ENCODE measurements at regions not wholly inside any gene's neighbourhood (a gene's known extent, or its start where the extent isn't known, plus 50 kb on each side); places are given as distances from the start of the nearest gene placed in this dataset.

GRCh38 chr6:40253420-40253819 is 319.2 kb upstream of the MOCS1 start:
- TF ChIP-seq CTCF (IDR thresholded peaks at IDR 0.05; ENCODE audit: low read depth, low read length, poor library complexity, severe bottlenecking), result no peak
- no peak for TF ChIP-seq EZH2phosphoT487 (IDR thresholded peaks at IDR 0.05; ENCODE audit: borderline replicate concordance, low read length)
- Histone ChIP-seq H3F3A (ENCODE audit: control insufficient read depth, insufficient read depth) (no peaks in the 10 kb centered on the region), H3K27ac (ENCODE audit: low read depth, low read length) (no peak overlapping the region), H3K27me3 (ENCODE audit: control insufficient read depth, low read length) (0 out of 2 replicates have a peak, but pooled peaks cover 3% of the 10 kb centered on the region), H3K79me2 (ENCODE audit: control insufficient read depth, low read length) (no peaks in the 10 kb centered on the region), H3K4me1 (ENCODE audit: control insufficient read depth, low read length) (no peaks in the 10 kb centered on the region), H3K4me2 (ENCODE audit: low read length) (no peak overlapping the region), H3K36me3 (ENCODE audit: control insufficient read depth, low read length) (no peaks in the 10 kb centered on the region), H3K9me2 (replicated peaks; ENCODE audit: control insufficient read depth, low read length) (no peaks in the 10 kb centered on the region), H3K4me3 (ENCODE audit: low read length) (no peak overlapping the region), H4K20me1 (ENCODE audit: control insufficient read depth, insufficient read depth, low read depth, low read length) (no peaks in the 10 kb centered on the region), H3K9me3 (ENCODE audit: control insufficient read depth, insufficient read depth, low read length) (no peaks in the 10 kb centered on the region)

- H3K79me2 ChIP-seq (ENCODE audit: control insufficient read depth, low read length), result no peaks in the 10 kb centered on the region
- no peak overlapping the region for H3K27ac ChIP-seq (ENCODE audit: low read depth, low read length)
- H3K36me3 ChIP-seq (ENCODE audit: control insufficient read depth, low read length), result no peaks in the 10 kb centered on the region
- 0 out of 2 replicates have a peak, but pooled peaks cover 3% of the 10 kb centered on the region for H3K27me3 ChIP-seq (ENCODE audit: control insufficient read depth, low read length)
- H3K4me1 ChIP-seq (ENCODE audit: control insufficient read depth, low read length), result no peaks in the 10 kb centered on the region
- no peak overlapping the region for H3K4me2 ChIP-seq (ENCODE audit: low read length)
- no peak for TF ChIP-seq EZH2phosphoT487 (IDR thresholded peaks at IDR 0.05; ENCODE audit: borderline replicate concordance, low read length)
- TF ChIP-seq CTCF (IDR thresholded peaks at IDR 0.05; ENCODE audit: low read depth, low read length, poor library complexity, severe bottlenecking), result no peak
- no peaks in the 10 kb centered on the region for H3K9me3 ChIP-seq (ENCODE audit: control insufficient read depth, insufficient read depth, low read length)
- no peak overlapping the region for H3K4me3 ChIP-seq (ENCODE audit: low read length)
- no peaks in the 10 kb centered on the region for H3F3A ChIP-seq (ENCODE audit: control insufficient read depth, insufficient read depth)
- no peaks in the 10 kb centered on the region for H3K9me2 ChIP-seq (replicated peaks; ENCODE audit: control insufficient read depth, low read length)
- no peaks in the 10 kb centered on the region for H4K20me1 ChIP-seq (ENCODE audit: control insufficient read depth, insufficient read depth, low read depth, low read length)
These were observed 318.4 kb upstream of the MOCS1 start for GRCh38 chr6:40252531-40253258.

- H3K79me2 ChIP-seq (ENCODE audit: control insufficient read depth, low read length), result no peaks in the 10 kb centered on the region
- 0 out of 2 replicates have a peak, but pooled peaks cover 3% of the 10 kb centered on the region for H3K27me3 ChIP-seq (ENCODE audit: control insufficient read depth, low read length)
- no peaks in the 10 kb centered on the region for H4K20me1 ChIP-seq (ENCODE audit: control insufficient read depth, insufficient read depth, low read depth, low read length)
- H3K4me3 ChIP-seq (ENCODE audit: low read length), result no peak overlapping the region
- H3K27ac ChIP-seq (ENCODE audit: low read depth, low read length), result no peak overlapping the region
- no peak overlapping the region for H3K4me2 ChIP-seq (ENCODE audit: low read length)
- TF ChIP-seq EZH2phosphoT487 (IDR thresholded peaks at IDR 0.05; ENCODE audit: borderline replicate concordance, low read length) (no peak), CTCF (IDR thresholded peaks at IDR 0.05; ENCODE audit: low read depth, low read length, poor library complexity, severe bottlenecking) (no peak)
- H3K4me1 ChIP-seq (ENCODE audit: control insufficient read depth, low read length), result no peaks in the 10 kb centered on the region
- H3K9me3 ChIP-seq (ENCODE audit: control insufficient read depth, insufficient read depth, low read length), result no peaks in the 10 kb centered on the region
- H3F3A ChIP-seq (ENCODE audit: control insufficient read depth, insufficient read depth), result no peaks in the 10 kb centered on the region
- no peaks in the 10 kb centered on the region for H3K36me3 ChIP-seq (ENCODE audit: control insufficient read depth, low read length)
- no peaks in the 10 kb centered on the region for H3K9me2 ChIP-seq (replicated peaks; ENCODE audit: control insufficient read depth, low read length)
These were observed 317.5 kb upstream of the MOCS1 start for GRCh38 chr6:40251637-40252300.
